GM21723 (cell line): ENCODE measurements at regions not wholly inside any gene's neighbourhood (a gene's known extent, or its start where the extent isn't known, plus 50 kb on each side); places are given as distances from the start of the nearest gene placed in this dataset.

ENCODE experiments used
- ATAC-seq: cut with Tn5 transposase; IDR thresholded peaks from one replicate; pipeline ENCODE4 v1.9.1; 2021; ENCODE audit warnings: mild to moderate bottlenecking, moderate library complexity; ENCODE audit not compliant: unreplicated experiment

- no peak for ATAC-seq
Observed at GRCh38 chr2:5914811-5915611, 222.8 kb downstream of the SOX11 start.

GRCh38 chr2:5915881-5916310 lies 223.7 kb downstream of the SOX11 start:
- no peak for ATAC-seq

GRCh38 chr2:5921081-5921642 lies 229.0 kb downstream of the SOX11 start:
- no peak for ATAC-seq

GRCh38 chr2:5923957-5924945 lies 232.1 kb downstream of the SOX11 start:
- no peak for ATAC-seq

- ATAC-seq: no peak
Observed at GRCh38 chr2:5925604-5926003, 233.4 kb downstream of the SOX11 start.

- no peak for ATAC-seq
Observed at GRCh38 chr2:5926871-5927512, 234.8 kb downstream of the SOX11 start.

- ATAC-seq: no peak
Observed at GRCh38 chr2:5932556-5933469, 240.6 kb downstream of the SOX11 start.

- no peak for ATAC-seq
Observed at GRCh38 chr2:5933669-5934068, 241.5 kb downstream of the SOX11 start.

GRCh38 chr2:5937321-5937720 lies 245.1 kb downstream of the SOX11 start:
- ATAC-seq: no peak

- no peak for ATAC-seq
Observed at GRCh38 chr2:5937851-5938565, 245.8 kb downstream of the SOX11 start.

- ATAC-seq: no peak
Observed at GRCh38 chr2:5938566-5938896, 246.3 kb downstream of the SOX11 start.

GRCh38 chr2:5939553-5939952 lies 247.4 kb downstream of the SOX11 start:
- no peak for ATAC-seq

GRCh38 chr2:5940596-5941535 lies 248.7 kb downstream of the SOX11 start:
- ATAC-seq: no peak

- ATAC-seq: no peak
Observed at GRCh38 chr2:5942204-5942603, 250.0 kb downstream of the SOX11 start.

- ATAC-seq: no peak
Observed at GRCh38 chr2:5945742-5946141, 253.6 kb downstream of the SOX11 start.

GRCh38 chr2:5946225-5947115 lies 254.3 kb downstream of the SOX11 start:
- ATAC-seq: no peak

GRCh38 chr2:5950736-5951135 lies 258.6 kb downstream of the SOX11 start:
- no peak for ATAC-seq
